HG03039 (cell line): ENCODE measurements at regions not wholly inside any gene's neighbourhood (a gene's known extent, or its start where the extent isn't known, plus 50 kb on each side); places are given as distances from the start of the nearest gene placed in this dataset.
A peak's percentile ranks its signal among the peaks of the same experiment; 100 is the strongest.
"Not testable (repeated sequence)": the region's sequence is repeated elsewhere in the genome, so short reads cannot be mapped to it uniquely, and the experiment has no call there.

ENCODE experiments used
- ATAC-seq: cut with Tn5 transposase; IDR thresholded peaks from one replicate; pipeline ENCODE4 v1.9.1; 2021; ENCODE audit warnings: mild to moderate bottlenecking, moderate library complexity; ENCODE audit not compliant: unreplicated experiment

DNA sequence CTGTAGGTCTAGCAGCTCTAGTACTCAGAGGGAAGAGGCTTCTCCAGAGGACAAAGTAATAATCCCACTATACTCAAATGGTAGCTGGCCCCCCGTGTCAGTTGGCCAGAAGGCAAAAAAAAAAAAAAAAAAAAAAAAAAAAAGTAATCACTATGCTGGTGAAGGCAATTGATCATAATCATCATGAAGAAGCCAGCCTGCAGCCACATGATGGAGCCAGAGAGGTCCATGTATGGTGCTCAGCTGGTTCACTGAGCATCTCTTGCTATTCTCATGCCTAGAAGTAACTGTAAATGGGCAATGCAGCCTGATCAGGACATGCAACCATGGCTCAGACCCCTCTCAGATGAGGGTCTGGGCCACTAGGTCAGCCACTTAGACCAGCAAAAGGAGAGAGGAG, 378.8 kb downstream of the MED13L start:
- no peak for ATAC-seq

GRCh38 chr12:115897729-115898128, 379.8 kb downstream of the MED13L start:
- no peak for ATAC-seq

DNA sequence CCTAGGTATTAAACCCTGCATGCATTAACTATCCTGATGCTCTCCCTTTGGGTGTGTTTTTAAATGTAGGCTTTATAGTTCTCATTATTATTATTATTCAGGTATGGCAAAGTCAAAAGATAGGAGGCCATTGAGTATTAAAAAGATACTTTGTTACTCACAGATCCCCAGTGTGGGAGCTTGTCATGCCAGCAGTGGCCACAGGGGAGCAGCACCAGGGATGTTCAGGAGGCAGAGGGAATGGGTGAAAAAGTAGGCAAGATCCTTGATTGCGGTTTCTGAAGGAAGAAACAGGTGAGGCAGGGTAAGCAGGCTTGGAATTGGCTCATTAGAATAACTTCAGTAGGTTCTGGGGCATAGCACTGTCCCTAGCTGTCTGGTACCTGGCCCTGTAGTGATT, 382.2 kb downstream of the MED13L start:
- ATAC-seq: no peak

GRCh38 chr12:115891556-115892164, 385.8 kb downstream of the MED13L start:
- no peak for ATAC-seq

DNA sequence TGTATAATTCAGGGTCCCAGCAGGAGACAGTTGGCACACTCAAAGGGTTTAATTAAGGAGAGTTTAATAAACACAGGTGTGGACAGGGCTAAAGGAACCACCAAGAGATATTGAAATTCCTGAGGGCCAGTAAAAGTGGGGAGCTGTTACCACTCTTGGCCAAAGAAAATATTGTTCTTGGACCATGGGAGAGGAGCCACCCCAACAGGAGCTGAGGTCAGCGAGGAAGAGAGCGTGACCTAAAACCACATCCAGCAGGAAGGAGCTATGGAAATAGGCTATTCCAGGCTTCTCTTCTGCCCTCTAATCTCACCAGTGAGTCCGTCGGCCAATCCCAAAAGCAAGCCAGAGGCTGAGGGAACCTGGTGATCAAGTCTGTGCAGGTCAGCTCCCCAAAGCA, 390.8 kb downstream of the MED13L start:
- ATAC-seq: no peak

- no peak for ATAC-seq
Measured at GRCh38 chr12:115885040-115885690, 392.3 kb downstream of the MED13L start.

DNA sequence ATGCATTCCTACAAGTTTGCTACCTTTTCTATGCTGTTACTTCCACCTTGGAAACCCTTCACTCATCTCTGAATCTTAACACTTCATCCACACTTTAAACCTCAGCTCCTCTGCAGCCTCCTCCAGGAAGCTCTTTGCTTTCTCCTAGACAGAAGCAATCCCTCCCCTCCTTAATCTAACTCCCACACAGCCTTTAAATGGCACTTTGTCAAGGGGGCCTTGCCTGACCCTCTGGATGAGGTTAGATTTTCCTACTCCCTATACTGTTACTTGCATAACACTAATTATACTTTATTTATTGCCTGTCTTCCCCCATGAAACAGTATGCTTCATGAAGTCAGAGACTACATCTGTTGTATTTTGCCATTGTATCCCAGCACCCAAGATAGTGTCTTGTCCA, 394.6 kb downstream of the MED13L start:
- ATAC-seq: no peak

- no peak for ATAC-seq
Measured at GRCh38 chr12:115880238-115880637, 397.3 kb downstream of the MED13L start.

DNA sequence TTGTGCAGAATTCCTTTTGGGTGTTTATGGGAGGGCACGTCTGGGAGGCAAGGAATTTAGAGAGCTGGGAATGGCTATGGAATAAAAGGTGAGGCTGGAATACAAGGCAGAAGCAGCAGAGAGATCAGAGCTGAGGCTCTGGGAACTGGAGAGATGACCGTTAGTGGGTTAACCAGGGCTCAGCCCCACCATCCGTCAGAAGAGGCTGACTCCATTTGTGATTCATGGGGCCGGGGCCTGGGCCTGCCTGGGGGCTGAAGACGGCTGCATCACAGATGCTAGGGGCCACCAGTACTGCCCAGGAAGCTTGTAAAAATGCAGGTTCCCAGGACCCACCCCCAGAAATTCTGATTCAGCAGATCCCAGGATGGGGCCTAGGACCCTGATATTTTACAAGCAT, 398.1 kb downstream of the MED13L start:
- no peak for ATAC-seq

- ATAC-seq: no peak
Measured at GRCh38 chr12:115873451-115874082, 403.9 kb downstream of the MED13L start.

DNA sequence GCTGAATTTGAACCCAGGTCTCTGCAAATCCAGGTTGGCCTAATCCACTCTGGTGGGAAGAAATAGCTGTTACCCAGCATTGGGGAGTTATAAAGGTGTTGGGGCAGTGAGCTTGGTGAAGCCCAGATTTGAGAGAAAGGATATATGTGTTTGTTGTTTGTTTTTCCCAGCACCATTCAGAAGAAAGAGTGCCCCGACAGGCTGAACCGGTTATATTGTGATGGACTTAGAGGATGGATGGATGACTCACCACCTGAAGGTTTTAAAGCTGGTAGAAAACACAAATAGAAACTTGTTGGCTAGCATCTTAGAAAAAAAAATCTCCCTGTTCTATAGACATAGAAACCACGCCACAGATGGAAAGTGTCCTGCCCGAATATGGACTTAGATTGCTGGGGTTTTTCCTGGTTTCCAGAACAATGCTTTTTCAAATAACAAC, 404.6 kb downstream of the MED13L start:
- ATAC-seq: no peak

GRCh38 chr12:115872212-115872611, 405.3 kb downstream of the MED13L start:
- ATAC-seq: no peak

GRCh38 chr12:115871714-115872113, 405.8 kb downstream of the MED13L start:
- ATAC-seq: peak; percentile 62

GRCh38 chr12:115870510-115870909, 407.0 kb downstream of the MED13L start:
- ATAC-seq: no peak

DNA sequence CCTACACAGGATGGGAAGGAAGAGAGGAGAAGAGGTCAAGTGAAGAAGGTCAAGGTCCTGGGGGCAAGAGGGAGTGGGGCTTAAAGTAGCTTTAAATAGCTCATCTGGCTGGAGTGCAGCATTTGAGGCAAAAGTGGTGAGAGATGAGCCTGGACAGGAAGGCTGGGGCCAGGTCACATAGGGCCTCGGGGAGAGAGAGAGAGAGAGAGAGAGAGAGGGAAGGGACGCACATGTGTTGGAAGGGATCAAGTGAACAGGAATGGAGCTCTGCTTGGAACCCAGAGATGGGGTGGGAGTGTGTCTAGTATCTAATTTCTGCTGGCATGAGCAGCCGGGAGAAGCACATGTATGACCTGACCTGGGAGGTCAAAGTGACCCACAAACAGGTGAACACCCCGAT, 407.5 kb downstream of the MED13L start:
- ATAC-seq: no peak

- ATAC-seq: no peak
Measured at GRCh38 chr12:115869604-115870003, 407.9 kb downstream of the MED13L start.

- no peak for ATAC-seq
Measured at GRCh38 chr12:115868624-115869023, 408.9 kb downstream of the MED13L start.

DNA sequence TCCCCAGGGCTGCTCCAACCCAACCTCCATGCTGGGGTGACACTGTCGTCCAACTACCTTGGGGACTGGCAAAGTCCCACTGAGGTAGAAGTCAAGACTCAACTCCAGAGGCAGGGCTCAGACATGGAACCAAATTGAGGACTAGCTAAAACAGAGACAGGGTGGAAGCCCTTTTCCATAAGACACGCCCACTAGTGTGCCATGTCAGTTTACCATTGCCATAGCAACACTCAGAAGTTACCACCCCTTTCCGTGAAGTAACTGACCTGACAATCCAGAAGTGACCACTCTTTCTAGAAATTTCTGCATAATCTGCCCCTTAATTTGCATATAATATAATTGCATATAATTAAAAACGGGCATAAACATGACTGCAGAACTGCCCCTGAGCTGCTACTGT, 409.6 kb downstream of the MED13L start:
- ATAC-seq: no peak

- no peak for ATAC-seq
Measured at GRCh38 chr12:115866909-115867525, 410.5 kb downstream of the MED13L start.

- ATAC-seq: not testable (repeated sequence)
Measured at GRCh38 chr12:115866281-115866680, 411.2 kb downstream of the MED13L start.

- no peak for ATAC-seq
Measured at GRCh38 chr12:115864396-115864795, 413.1 kb downstream of the MED13L start.

GRCh38 chr12:115860619-115861018, 416.9 kb downstream of the MED13L start:
- no peak for ATAC-seq
